Esophagus muscularis mucosa (tissue), 4 donors: ENCODE measurements at regions not wholly inside any gene's neighbourhood (a gene's known extent, or its start where the extent isn't known, plus 50 kb on each side); places are given as distances from the start of the nearest gene placed in this dataset.

Experiments
- EP300 ChIP-seq: sonication (generic); formaldehyde crosslinking; IDR thresholded peaks from one replicate; pipeline ENCODE4 v1.6.1; 2017; ENCODE audit warnings: antibody characterized with exemption
- POLR2A ChIP-seq: fragments of 450-650 bp; IDR thresholded peaks from one replicate; pipeline ENCODE4 v1.6.1; 2017; ENCODE audit warnings: antibody characterized with exemption, moderate library complexity, mild to moderate bottlenecking, low read depth
- POLR2AphosphoS5 ChIP-seq, 2 donors: sonication (generic); formaldehyde crosslinking; IDR thresholded peaks; one replicate each; pipeline ENCODE4 v1.6.1; 2017; ENCODE audit warnings: antibody characterized with exemption in 2 of 2
- TF ChIP-seq, protein P1 (sequence below), 3 experiments: fragments of 200-600 bp in 2 of 3; fragments of 450-650 bp in 1 of 3; sonication (generic) in 2 of 3; IDR thresholded peaks; one replicate each; pipeline ENCODE4 v1.5.1; 2017 to 2019; ENCODE audit warnings: antibody characterized with exemption in 3 of 3, mild to moderate bottlenecking in 2 of 3, moderate library complexity in 1 of 3

DNA sequence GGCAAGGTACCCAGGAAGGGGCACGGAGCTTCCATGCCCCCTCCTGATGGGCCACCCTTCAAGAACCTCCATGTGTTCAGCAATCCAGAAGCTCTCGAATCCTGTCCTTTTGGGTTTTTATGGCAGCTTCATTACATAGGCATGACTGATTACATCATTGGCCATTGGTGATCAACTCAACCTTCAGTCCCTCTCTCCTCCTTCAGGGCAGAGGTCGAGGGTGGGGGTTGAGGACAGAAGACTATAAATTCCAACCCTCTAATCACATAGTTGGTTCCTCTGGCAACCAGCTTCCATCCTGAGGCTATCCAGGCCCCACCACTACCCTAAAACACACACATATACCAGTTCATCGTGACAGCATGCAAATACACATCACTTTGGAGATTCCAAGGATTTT, 135.7 kb downstream of the ZNF281 start:
- TF ChIP-seq, protein P1, sequence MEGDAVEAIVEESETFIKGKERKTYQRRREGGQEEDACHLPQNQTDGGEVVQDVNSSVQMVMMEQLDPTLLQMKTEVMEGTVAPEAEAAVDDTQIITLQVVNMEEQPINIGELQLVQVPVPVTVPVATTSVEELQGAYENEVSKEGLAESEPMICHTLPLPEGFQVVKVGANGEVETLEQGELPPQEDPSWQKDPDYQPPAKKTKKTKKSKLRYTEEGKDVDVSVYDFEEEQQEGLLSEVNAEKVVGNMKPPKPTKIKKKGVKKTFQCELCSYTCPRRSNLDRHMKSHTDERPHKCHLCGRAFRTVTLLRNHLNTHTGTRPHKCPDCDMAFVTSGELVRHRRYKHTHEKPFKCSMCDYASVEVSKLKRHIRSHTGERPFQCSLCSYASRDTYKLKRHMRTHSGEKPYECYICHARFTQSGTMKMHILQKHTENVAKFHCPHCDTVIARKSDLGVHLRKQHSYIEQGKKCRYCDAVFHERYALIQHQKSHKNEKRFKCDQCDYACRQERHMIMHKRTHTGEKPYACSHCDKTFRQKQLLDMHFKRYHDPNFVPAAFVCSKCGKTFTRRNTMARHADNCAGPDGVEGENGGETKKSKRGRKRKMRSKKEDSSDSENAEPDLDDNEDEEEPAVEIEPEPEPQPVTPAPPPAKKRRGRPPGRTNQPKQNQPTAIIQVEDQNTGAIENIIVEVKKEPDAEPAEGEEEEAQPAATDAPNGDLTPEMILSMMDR (IDR thresholded peaks at IDR 0.05): no peak
- no peak for TF ChIP-seq POLR2AphosphoS5 (IDR thresholded peaks at IDR 0.05)
- no peak for TF ChIP-seq POLR2A
- no peak for TF ChIP-seq EP300
